GM23248 (cell line): ENCODE measurements at regions not wholly inside any gene's neighbourhood (a gene's known extent, or its start where the extent isn't known, plus 50 kb on each side); places are given as distances from the start of the nearest gene placed in this dataset.

Experiments
- DNase-seq: peaks from one replicate; pipeline ENCODE4 v3.0.0-alpha.2; 2015
- H2AFZ ChIP-seq: fragments of 200-600 bp; sonication (generic); 2 replicates; pipeline ENCODE4 v1.6.1; 2016; ENCODE audit warnings: antibody characterized with exemption
- H3F3A ChIP-seq: fragments of 200-600 bp; sonication (generic); 2 replicates; pipeline ENCODE4 v1.6.1; 2016; ENCODE audit warnings: mild to moderate bottlenecking, antibody characterized with exemption, mixed run types; ENCODE audit not compliant: insufficient read depth
- H3K27ac ChIP-seq: fragments of 200-600 bp; sonication (generic); 2 replicates; pipeline ENCODE4 v1.5.1; 2016; ENCODE audit warnings: mild to moderate bottlenecking
- H3K27me3 ChIP-seq: fragments of 200-600 bp; sonication (generic); replicated peaks from 2 replicates; pipeline ENCODE4 v1.6.1; 2016; ENCODE audit warnings: mild to moderate bottlenecking; ENCODE audit not compliant: insufficient read depth
- H3K36me3 ChIP-seq: fragments of 200-600 bp; sonication (generic); 2 replicates; pipeline ENCODE4 v1.6.1; 2016; ENCODE audit warnings: low read depth, mild to moderate bottlenecking
- H3K4me1 ChIP-seq: fragments of 200-600 bp; sonication (generic); 2 replicates; pipeline ENCODE4 v1.6.1; 2016; ENCODE audit warnings: mild to moderate bottlenecking; ENCODE audit not compliant: insufficient read depth
- H3K4me2 ChIP-seq: fragments of 200-600 bp; sonication (generic); one replicate; pipeline ENCODE4 v1.6.1; 2016; ENCODE audit warnings: mild to moderate bottlenecking; ENCODE audit not compliant: unreplicated experiment
- H3K4me3 ChIP-seq: fragments of 200-600 bp; sonication (generic); 2 replicates; pipeline ENCODE4 v1.5.1; 2016; ENCODE audit warnings: mild to moderate bottlenecking
- H3K79me2 ChIP-seq: fragments of 200-600 bp; sonication (generic); 2 replicates; pipeline ENCODE4 v1.6.1; 2016; ENCODE audit warnings: mild to moderate bottlenecking; ENCODE audit not compliant: insufficient read depth
- H3K9ac ChIP-seq: fragments of 200-600 bp; sonication (generic); 2 replicates; pipeline ENCODE4 v1.6.1; 2016; ENCODE audit warnings: mild to moderate bottlenecking
- H3K9me2 ChIP-seq: fragments of 200-600 bp; sonication (generic); 2 replicates; pipeline ENCODE4 v1.6.1; 2016; ENCODE audit warnings: mixed run types, mild to moderate bottlenecking, moderate library complexity; ENCODE audit not compliant: insufficient read depth
- H3K9me3 ChIP-seq: fragments of 200-600 bp; sonication (generic); one replicate; pipeline ENCODE4 v1.6.1; 2017; ENCODE audit warnings: low read depth
- H4K20me1 ChIP-seq: fragments of 200-600 bp; sonication (generic); 2 replicates; pipeline ENCODE4 v1.6.0; 2016; ENCODE audit not compliant: insufficient read depth
- EZH2 ChIP-seq: fragments of 200-600 bp; sonication (generic); IDR thresholded peaks from 2 replicates; pipeline ENCODE4 v1.6.1; 2018; ENCODE audit warnings: antibody characterized with exemption, mild to moderate bottlenecking; ENCODE audit not compliant: insufficient read depth, poor library complexity, severe bottlenecking
- EZH2phosphoT487 ChIP-seq: fragments of 200-600 bp; sonication (generic); IDR thresholded peaks from 2 replicates; pipeline ENCODE4 v1.6.1; 2018; ENCODE audit warnings: antibody characterized with exemption, moderate library complexity, mild to moderate bottlenecking, low read depth; ENCODE audit not compliant: insufficient read depth
- WGBS, 2 experiments: methylation state at CpG; one replicate each; pipeline ENCODE4 v1.1.6; 2015 to 2017; ENCODE audit warnings: low lambda C conversion rate in 2 of 2, low coverage in 1 of 2; ENCODE audit errors: missing lambda C conversion rate in 2 of 2; 5-methylcytosine and 5-hydroxymethylcytosine counted together
- in situ Hi-C: fragments of 300-500 bp; cut with MboI; formaldehyde crosslinking; loops from 2 replicates; pipeline ENCODE4 v1.15.0; 2020

- H3K4me2 ChIP-seq: no peak overlapping the region
- WGBS, 2 experiments: 81 to 86% methylated on average over 9 of the region's 9 CpGs
These were observed 91.3 kb upstream of the COPS8 start for GRCh38 chr2:236994361-236994760.

DNA sequence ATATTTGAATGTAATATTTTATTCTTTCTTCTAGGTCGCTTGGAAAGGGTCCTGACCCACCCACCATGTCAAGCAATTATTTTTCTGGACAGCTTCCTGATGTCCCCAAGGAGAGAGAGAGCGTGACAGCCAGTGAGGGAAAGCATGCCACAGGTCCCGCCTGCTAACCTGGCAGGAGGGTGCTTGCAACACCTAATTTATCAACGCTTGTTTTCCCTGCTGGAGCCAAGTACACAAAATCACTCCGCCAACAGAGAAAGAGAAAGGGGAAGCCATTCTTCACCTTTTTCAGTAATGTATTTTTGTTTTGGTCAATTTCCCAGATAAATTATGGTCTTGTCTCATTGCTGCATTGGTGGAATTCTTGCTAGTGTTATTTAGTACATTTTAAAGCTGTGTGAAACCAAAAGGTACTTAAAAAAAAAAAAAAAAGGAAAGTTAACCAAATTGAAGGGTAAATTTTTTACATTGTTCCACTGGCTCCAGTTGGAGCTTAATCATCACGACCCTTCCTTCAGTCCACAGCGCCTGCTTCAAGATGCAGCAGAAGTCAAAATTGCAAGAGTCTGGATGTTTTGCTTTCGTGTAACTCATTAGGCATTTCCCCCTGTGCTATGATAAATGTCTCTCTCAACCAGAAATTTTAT is 88.5 kb upstream of the COPS8 start:
- Histone ChIP-seq H3K4me1 (peaks cover 16% of the 10 kb centered on the region), H4K20me1 (no peaks in the 10 kb centered on the region), H3K9me3 (no peaks in the 10 kb centered on the region), H3K9me2 (no peaks in the 10 kb centered on the region), H3F3A (no peaks in the 10 kb centered on the region), H3K79me2 (no peaks in the 10 kb centered on the region), H3K27ac (no peak overlapping the region), H3K4me3 (no peak overlapping the region), H3K9ac (no peak overlapping the region), H2AFZ (no peak overlapping the region), H3K27me3 (peaks cover 5% of the 10 kb centered on the region; the same call in 1 of the 2 replicates), H3K36me3 (no peaks in the 10 kb centered on the region), H3K4me2 (no peak overlapping the region)
- DNase-seq: no peak
- in situ Hi-C loops: no loop called here
- no peak for TF ChIP-seq EZH2phosphoT487
- no peak for TF ChIP-seq EZH2
- WGBS, 2 experiments: 71 to 76% methylated on average over 8 of the region's 8 CpGs

More at GRCh38 chr2:236994361-236994760, 91.3 kb upstream of the COPS8 start:
- H3K9me3 ChIP-seq: no peaks in the 10 kb centered on the region
- H3K4me1 ChIP-seq: peaks cover 18% of the 10 kb centered on the region
- no peak overlapping the region for H3K9ac ChIP-seq
- DNase-seq: no peak
- in situ Hi-C loops: no loop called here
- no peak for TF ChIP-seq EZH2
- TF ChIP-seq EZH2phosphoT487: no peak
- no peak overlapping the region for H2AFZ ChIP-seq
- no peaks in the 10 kb centered on the region for H3K9me2 ChIP-seq
- no peaks in the 10 kb centered on the region; the same call in 1 of the 2 replicates for H3F3A ChIP-seq
- H4K20me1 ChIP-seq: no peaks in the 10 kb centered on the region
- H3K27ac ChIP-seq: no peak overlapping the region
- H3K79me2 ChIP-seq: no peaks in the 10 kb centered on the region
- no peaks in the 10 kb centered on the region for H3K36me3 ChIP-seq
- peaks cover 19% of the 10 kb centered on the region; the same call in 1 of the 2 replicates for H3K27me3 ChIP-seq
- H3K4me3 ChIP-seq: no peak overlapping the region

DNA sequence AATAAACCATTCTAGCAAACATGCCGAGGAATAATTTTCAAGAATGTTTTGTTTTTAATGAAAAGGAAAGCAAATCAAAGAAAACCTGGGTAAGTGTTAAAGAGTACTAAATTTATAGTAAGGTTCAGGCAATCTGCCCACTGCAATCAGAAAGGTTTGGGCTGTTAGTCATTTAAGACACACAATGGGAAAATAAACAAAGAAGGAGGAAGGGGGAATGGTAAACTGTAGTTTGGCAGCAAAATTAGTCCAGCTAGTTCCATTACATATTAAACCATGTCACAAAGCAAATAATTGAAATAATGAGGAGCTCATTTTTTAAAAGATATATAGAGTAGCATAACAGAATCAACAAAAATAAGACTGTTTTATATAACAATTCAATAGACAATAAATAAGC is 87.5 kb upstream of the COPS8 start:
- H3K4me1 ChIP-seq: peaks cover 16% of the 10 kb centered on the region
- H3K9me2 ChIP-seq: no peaks in the 10 kb centered on the region
- H3K27ac ChIP-seq: no peak overlapping the region
- no peak overlapping the region for H3K9ac ChIP-seq
- H3K9me3 ChIP-seq: no peaks in the 10 kb centered on the region
- in situ Hi-C loops: no loop called here
- H3K27me3 ChIP-seq: peaks cover 5% of the 10 kb centered on the region; the same call in 1 of the 2 replicates
- TF ChIP-seq EZH2: no peak
- H3K36me3 ChIP-seq: no peaks in the 10 kb centered on the region
- H2AFZ ChIP-seq: no peak overlapping the region
- H4K20me1 ChIP-seq: no peaks in the 10 kb centered on the region
- WGBS, 2 experiments: 0 to 2% methylated on average over 1 of the region's 1 CpG
- H3F3A ChIP-seq: no peaks in the 10 kb centered on the region
- H3K4me3 ChIP-seq: no peak overlapping the region
- DNase-seq: peak; percentile 33
- peak overlapping the region; percentile 12 for H3K4me2 ChIP-seq
- H3K79me2 ChIP-seq: no peaks in the 10 kb centered on the region

DNA sequence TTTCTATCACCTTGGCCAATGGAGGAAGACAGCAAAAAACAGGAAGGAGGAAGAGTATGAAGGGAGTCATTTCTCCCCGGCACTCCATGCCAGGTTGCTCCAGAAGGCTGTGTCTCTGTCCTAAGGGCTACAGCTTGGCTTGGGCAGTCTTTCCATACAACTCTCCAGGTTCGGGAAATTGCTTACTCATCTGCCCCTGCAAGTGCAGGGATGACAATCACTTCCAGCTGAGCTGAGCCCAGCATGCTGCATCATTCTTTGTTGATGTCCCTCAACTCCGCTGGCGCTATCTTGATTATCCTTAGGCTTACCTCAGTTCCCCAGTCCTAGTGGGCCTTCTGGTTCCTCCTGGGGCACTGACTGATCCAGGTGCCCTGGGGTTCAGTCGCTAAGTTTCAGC is 86.9 kb upstream of the COPS8 start:
- no peaks in the 10 kb centered on the region for H3K9me2 ChIP-seq
- no peaks in the 10 kb centered on the region for H3K36me3 ChIP-seq
- H3K27ac ChIP-seq: no peak overlapping the region
- no peaks in the 10 kb centered on the region for H3K79me2 ChIP-seq
- no peak for TF ChIP-seq EZH2
- TF ChIP-seq EZH2phosphoT487: no peak
- H3K4me2 ChIP-seq: no peak overlapping the region
- no peaks in the 10 kb centered on the region for H4K20me1 ChIP-seq
- WGBS, 2 experiments: 82 to 91% methylated on average over 5 of the region's 5 CpGs
- in situ Hi-C loops: no loop called here
- H3K9ac ChIP-seq: no peak overlapping the region
- peaks cover 16% of the 10 kb centered on the region for H3K4me1 ChIP-seq
- peak; percentile 21 for DNase-seq
- peaks cover 5% of the 10 kb centered on the region; the same call in 1 of the 2 replicates for H3K27me3 ChIP-seq
- no peaks in the 10 kb centered on the region for H3F3A ChIP-seq
- H3K4me3 ChIP-seq: no peak overlapping the region
- no peaks in the 10 kb centered on the region for H3K9me3 ChIP-seq
- H2AFZ ChIP-seq: no peak overlapping the region
